C4-2B (cell line): ENCODE measurements at regions not wholly inside any gene's neighbourhood (a gene's known extent, or its start where the extent isn't known, plus 50 kb on each side); places are given as distances from the start of the nearest gene placed in this dataset.
"Not testable (repeated sequence)": the region's sequence is repeated elsewhere in the genome, so short reads cannot be mapped to it uniquely, and the experiment has no call there.

ENCODE experiments used
- H3K27ac ChIP-seq: fragments of 450-650 bp; 2 replicates; pipeline ENCODE4 v1.5.1; 2017
- ZFX ChIP-seq: fragments of 450-650 bp; IDR thresholded peaks from 2 replicates; pipeline ENCODE4 v1.6.1; 2017
- TF ChIP-seq, protein P1 (sequence below): fragments of 450-650 bp; conservative IDR thresholded peaks from 2 replicates; pipeline ENCODE4 v1.5.1; 2017; ENCODE audit warnings: mild to moderate bottlenecking

DNA sequence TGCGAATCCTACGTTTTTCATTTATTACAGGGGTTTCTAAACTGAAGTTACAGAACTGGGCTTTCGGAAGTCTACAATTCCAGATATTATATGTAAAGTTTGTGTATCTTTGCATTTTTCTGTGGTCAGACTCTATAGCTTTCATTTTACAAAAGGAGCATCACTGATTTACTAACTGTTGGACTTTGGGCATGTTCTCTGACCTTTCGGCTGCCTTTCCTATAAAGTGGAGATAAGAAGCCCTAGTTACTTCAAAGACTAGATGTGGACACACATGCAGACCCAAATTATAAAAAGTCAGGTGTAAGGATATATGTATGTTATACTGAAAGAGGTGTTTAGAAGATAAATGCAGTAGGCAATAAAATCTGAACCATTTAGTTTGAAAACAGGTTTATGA is 126.6 kb upstream of the PRKCQ start:
- TF ChIP-seq ZFX: no peak
- TF ChIP-seq, protein P1, sequence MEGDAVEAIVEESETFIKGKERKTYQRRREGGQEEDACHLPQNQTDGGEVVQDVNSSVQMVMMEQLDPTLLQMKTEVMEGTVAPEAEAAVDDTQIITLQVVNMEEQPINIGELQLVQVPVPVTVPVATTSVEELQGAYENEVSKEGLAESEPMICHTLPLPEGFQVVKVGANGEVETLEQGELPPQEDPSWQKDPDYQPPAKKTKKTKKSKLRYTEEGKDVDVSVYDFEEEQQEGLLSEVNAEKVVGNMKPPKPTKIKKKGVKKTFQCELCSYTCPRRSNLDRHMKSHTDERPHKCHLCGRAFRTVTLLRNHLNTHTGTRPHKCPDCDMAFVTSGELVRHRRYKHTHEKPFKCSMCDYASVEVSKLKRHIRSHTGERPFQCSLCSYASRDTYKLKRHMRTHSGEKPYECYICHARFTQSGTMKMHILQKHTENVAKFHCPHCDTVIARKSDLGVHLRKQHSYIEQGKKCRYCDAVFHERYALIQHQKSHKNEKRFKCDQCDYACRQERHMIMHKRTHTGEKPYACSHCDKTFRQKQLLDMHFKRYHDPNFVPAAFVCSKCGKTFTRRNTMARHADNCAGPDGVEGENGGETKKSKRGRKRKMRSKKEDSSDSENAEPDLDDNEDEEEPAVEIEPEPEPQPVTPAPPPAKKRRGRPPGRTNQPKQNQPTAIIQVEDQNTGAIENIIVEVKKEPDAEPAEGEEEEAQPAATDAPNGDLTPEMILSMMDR: no peak
- no peak overlapping the region for H3K27ac ChIP-seq

DNA sequence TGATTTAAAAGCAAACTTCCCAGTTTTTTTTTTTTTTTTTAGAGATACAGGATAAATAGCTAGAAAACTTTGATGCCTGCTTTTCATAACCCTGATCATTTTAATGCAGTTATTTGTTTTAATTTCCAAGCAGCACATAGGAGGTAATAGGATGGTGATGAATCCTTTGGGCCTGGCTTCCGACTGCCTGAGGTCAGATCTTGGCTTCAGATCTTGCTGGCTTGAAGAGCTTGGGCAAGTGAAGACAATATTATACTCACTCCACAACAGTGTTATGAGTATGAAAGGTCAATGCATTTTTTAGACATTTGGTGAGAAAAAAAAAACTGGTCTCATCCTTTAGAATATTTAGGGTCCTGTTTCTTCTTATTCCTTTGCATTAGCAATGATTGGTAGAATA is 124.8 kb upstream of the PRKCQ start:
- no peak overlapping the region for H3K27ac ChIP-seq
- TF ChIP-seq, protein P1: no peak
- TF ChIP-seq ZFX: no peak

DNA sequence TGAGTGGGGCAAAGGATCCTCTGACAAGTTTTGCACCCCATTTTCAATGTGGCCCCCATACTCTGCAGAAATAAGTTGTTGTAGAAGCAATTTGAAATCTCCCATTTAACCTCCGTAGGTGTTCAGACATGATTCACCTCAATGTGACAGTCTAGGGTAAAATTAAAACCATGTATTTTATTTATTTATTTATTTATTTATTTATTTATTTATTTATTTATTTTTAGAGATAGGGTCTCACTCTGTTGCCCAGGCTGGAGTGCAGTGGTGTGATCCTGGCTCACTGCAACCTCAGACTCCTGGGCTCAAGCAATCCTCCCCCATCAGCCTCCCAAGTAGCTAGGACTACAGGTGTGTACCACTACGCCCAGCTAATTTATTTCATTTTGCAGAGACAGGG is 122.8 kb upstream of the PRKCQ start:
- H3K27ac ChIP-seq: not testable (repeated sequence)

DNA sequence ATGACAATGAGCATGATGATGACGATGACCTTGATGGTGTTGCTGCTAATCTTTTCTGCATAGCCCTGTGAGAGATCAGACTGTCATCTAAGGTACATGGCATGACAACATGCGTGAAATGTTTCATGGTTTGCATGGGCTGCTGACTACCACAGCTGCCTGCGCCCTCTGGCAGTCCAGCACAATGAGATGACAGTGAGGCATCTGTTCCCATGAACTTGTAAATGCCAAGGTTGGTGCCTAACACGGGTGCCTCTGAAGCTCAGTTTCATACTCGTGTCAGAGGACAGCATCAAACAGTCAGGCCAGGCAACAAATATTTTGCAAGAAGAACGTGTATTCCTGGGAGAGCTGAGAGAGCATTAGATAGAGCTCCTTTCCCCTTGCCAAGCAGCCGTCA is 122.0 kb upstream of the PRKCQ start:
- TF ChIP-seq, protein P1: no peak
- no peak for TF ChIP-seq ZFX
- no peak overlapping the region for H3K27ac ChIP-seq

DNA sequence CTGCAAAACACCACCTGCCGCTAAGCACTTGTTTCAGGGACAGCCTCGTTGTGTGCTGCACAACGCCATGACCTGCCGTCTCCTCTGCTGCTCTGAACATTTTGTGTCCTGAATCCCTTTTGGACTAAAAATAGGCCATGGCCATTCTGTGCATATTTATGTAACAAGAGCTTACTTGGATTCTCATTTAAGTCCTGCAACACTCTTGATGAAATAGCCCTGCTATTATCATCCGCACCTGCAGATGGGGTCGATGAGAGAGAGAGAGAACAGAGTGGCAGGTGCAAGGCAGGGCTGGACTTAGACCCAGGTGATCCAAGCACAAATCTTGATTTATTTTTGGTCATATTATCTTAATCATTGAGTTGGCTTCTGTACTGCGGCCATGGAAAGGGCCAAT is 121.2 kb upstream of the PRKCQ start:
- H3K27ac ChIP-seq: no peak overlapping the region
- TF ChIP-seq, protein P1: peak; percentile 18
- no peak for TF ChIP-seq ZFX

DNA sequence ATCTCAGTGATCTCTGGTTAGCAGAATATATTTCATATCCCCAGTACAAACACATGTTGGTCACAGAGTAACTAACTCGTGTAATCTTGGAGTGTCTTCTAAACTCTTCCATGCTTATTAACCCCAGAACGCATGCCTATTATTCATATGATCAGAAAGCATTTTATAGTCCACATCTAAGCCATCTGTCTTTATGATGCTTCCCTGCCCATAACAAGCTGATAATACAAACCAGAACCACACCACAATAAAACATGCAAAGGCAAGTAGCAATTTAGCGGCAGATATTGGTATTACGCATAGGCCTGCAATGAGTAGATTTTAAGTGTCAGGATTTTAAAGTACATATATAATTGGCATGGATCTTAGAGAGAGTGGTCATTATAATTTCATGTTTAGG is 120.0 kb upstream of the PRKCQ start:
- no peak overlapping the region for H3K27ac ChIP-seq
- TF ChIP-seq, protein P1: no peak
- TF ChIP-seq ZFX: no peak

DNA sequence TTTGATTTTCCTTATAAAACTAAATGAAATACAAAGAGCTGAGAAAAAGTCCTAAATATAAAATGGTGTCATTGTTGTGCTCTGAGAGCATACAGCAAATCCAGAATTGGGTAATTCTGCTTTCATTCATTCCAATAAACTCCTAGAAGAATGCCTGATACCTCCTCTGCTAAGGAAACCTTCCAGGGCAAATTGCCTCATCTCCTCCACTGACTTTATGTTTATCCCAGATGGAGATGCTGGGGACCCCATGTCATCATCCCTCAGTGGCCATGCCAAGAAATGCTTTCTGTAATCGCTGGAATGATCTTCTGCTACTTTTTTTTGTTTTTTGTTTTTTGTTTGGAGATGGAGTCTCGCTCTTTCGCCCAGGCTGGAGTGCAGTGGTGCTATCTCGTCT is 119.3 kb upstream of the PRKCQ start:
- TF ChIP-seq ZFX: no peak
- TF ChIP-seq, protein P1: no peak
- H3K27ac ChIP-seq: no peak overlapping the region

DNA sequence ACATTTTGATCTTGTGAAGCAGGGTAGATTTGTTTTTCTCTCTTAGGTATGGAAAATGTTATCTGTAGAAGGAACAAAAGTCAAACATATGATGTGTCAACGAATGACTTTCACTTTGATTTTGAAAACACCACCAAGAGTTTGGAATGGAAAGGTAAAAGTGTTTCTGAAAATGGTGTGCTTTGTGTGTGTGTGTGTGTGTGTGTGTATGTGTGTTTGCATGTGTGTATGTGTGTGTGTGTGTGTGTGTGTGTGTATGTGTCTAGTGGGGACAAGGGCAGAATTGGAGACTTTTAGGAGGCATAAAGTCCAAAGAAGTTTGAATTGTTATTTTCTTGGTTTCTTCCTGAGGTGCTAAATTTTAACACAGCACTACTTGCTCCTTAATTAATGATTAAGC is 115.4 kb upstream of the PRKCQ start:
- no peak overlapping the region for H3K27ac ChIP-seq
- TF ChIP-seq ZFX: no peak
- TF ChIP-seq, protein P1: no peak
